ENCODE measurements at regions not wholly inside any gene's neighbourhood (a gene's known extent, or its start where the extent isn't known, plus 50 kb on each side); places are given as distances from the start of the nearest gene placed in this dataset.

- POLR2A ChIA-PET: no interaction called here
- H3K36me3 ChIP-seq (ENCODE audit: control insufficient read depth in 2 of 2, insufficient read depth in 1 of 2, low read length in 2 of 2): no peaks in the 10 kb centered on the region
- no peak overlapping the region for H3K4me3 ChIP-seq (ENCODE audit: low read depth, low read length)
- no peaks in the 10 kb centered on the region for H3K4me1 ChIP-seq (ENCODE audit: control insufficient read depth, insufficient read depth, low read length)
- no peak for TF ChIP-seq ZBTB21 (tag by site-specific recombination; IDR thresholded peaks at IDR 0.05)
- TF ChIP-seq ZNF548 (tag by site-specific recombination; IDR thresholded peaks at IDR 0.05): no peak
- no peak for TF ChIP-seq ZNF37A (tag by site-specific recombination; IDR thresholded peaks at IDR 0.05)
- TF ChIP-seq GLI2 (tag by site-specific recombination; IDR thresholded peaks at IDR 0.05; ENCODE audit: borderline replicate concordance, low read depth): no peak
- TF ChIP-seq ZNF26 (tag by site-specific recombination; IDR thresholded peaks at IDR 0.05): no peak
- TF ChIP-seq ZNF658 (tag by site-specific recombination; IDR thresholded peaks at IDR 0.05): no peak
- no peak for TF ChIP-seq ZNF777 (tag by site-specific recombination; IDR thresholded peaks at IDR 0.05; ENCODE audit: borderline replicate concordance)
- no peak for TF ChIP-seq ZSCAN18 (tag by site-specific recombination; IDR thresholded peaks at IDR 0.05)
- no peak for TF ChIP-seq PBX3 (CRISPR knock-in tag; IDR thresholded peaks at IDR 0.05)
- TF ChIP-seq ZNF423 (tag by site-specific recombination; IDR thresholded peaks at IDR 0.05): no peak
- no peak for TF ChIP-seq RBAK (tag by site-specific recombination; IDR thresholded peaks at IDR 0.05)
- no peak for TF ChIP-seq OVOL3 (tag by site-specific recombination; IDR thresholded peaks at IDR 0.05)
- no peak for TF ChIP-seq ZNF140 (tag by site-specific recombination; IDR thresholded peaks at IDR 0.05)
- TF ChIP-seq ZNF169 (tag by site-specific recombination; IDR thresholded peaks at IDR 0.05): no peak
- CTCF ChIA-PET: interaction anchor here (0.9 kb wide), 1 partner anchor 371 kb away, joined by 3 read pairs; no protein-coding TSS in a partner anchor
- no peak overlapping the region for H3K27ac ChIP-seq (ENCODE audit: extremely low read depth, low read depth, low read length)
- H3K9me3 ChIP-seq (ENCODE audit: control insufficient read depth, insufficient read depth, low read depth, low read length): no peaks in the 10 kb centered on the region
Measured at GRCh38 chr15:31502541-31503229, 176.1 kb downstream of the KLF13 start.

GRCh38 chr15:31503256-31503655 lies 176.6 kb downstream of the KLF13 start:
- Histone ChIP-seq H3K36me3 (ENCODE audit: control insufficient read depth in 2 of 2, insufficient read depth in 1 of 2, low read length in 2 of 2) (no peaks in the 10 kb centered on the region), H3K4me3 (ENCODE audit: low read depth, low read length) (no peak overlapping the region), H3K4me1 (ENCODE audit: control insufficient read depth, insufficient read depth, low read length) (no peaks in the 10 kb centered on the region), H3K27ac (ENCODE audit: extremely low read depth, low read depth, low read length) (no peak overlapping the region), H3K9me3 (ENCODE audit: control insufficient read depth, insufficient read depth, low read depth, low read length) (no peaks in the 10 kb centered on the region)
- CTCF ChIA-PET: interaction anchor here (0.9 kb wide), 1 partner anchor 372 kb away, joined by 3 read pairs; no protein-coding TSS in a partner anchor
- POLR2A ChIA-PET: no interaction called here
- TF ChIP-seq ZNF660 (tag by site-specific recombination; IDR thresholded peaks at IDR 0.05) (no peak), HOXC10 (CRISPR knock-in tag; IDR thresholded peaks at IDR 0.05) (no peak), SALL2 (tag by site-specific recombination; IDR thresholded peaks at IDR 0.05; ENCODE audit: borderline replicate concordance) (no peak), YY1 (tag by site-specific recombination; IDR thresholded peaks at IDR 0.05) (no peak), ZNF639 (tag by site-specific recombination; IDR thresholded peaks at IDR 0.05) (no peak), WT1 (tag by site-specific recombination; IDR thresholded peaks at IDR 0.05) (no peak), ZBTB8A (tag by site-specific recombination; IDR thresholded peaks at IDR 0.05) (no peak)

Measured in HEK293 (cell line).